GM19467 (cell line): ENCODE measurements at regions not wholly inside any gene's neighbourhood (a gene's known extent, or its start where the extent isn't known, plus 50 kb on each side); places are given as distances from the start of the nearest gene placed in this dataset.

Experiments used
- ATAC-seq: cut with Tn5 transposase; IDR thresholded peaks from one replicate; pipeline ENCODE4 v1.9.1; 2021; ENCODE audit warnings: mild to moderate bottlenecking, moderate library complexity; ENCODE audit not compliant: unreplicated experiment

DNA sequence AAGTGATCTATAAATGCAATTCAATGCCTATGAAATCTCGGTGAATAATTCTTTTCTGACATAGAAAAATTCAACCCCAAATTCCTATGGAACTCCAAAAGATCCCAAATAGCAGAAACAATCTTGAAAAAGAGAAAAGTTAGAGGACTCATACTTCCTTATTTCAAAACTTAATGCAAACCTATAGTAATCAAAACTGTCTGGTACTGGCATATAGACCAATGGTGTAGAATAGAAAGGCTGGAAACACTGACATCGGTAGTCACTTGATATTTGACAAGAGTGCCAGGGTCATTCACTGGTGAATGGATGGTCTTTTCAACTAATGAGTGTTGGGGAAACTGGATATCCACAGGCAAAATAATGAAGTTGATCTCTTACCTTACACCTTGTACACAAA is 637.1 kb upstream of the PCDH9 start:
- no peak for ATAC-seq

DNA sequence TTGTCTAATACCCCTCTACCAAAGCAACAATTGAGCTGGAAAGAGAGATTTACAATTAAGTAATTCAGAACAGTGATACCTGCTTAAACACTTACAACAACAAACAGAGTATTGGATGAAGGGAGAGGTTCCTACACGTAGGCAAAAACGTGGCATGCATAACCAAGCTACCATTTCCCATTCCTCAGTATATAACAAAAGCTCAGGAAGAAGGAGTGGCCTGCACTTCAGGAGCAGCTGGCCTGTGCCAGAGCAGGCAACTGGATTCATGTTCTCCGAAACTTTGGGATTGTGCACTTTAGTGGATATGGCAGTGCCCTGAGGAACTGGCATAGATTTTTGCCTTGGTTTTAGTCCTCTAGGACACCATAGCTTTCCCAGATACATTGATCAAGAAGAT is 630.2 kb upstream of the PCDH9 start:
- ATAC-seq = no peak

DNA sequence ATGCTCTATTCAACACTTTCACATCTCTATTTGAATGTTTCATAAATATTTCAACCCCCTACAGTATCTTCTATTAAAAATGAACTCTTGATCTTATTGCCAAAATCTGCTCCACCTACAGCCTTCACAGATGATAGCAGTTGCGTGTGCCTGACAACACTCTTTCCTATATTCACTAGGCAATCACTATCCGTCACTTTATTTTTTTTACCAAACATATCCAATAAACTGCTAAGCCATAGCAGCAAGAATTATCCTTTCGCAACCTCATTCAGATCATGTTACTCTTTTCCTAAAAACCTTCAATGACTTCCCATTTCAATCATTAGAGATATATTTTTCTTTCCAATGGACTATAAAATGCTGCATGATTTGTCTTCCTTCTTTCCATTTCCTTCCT is 629.8 kb upstream of the PCDH9 start:
- no peak for ATAC-seq

DNA sequence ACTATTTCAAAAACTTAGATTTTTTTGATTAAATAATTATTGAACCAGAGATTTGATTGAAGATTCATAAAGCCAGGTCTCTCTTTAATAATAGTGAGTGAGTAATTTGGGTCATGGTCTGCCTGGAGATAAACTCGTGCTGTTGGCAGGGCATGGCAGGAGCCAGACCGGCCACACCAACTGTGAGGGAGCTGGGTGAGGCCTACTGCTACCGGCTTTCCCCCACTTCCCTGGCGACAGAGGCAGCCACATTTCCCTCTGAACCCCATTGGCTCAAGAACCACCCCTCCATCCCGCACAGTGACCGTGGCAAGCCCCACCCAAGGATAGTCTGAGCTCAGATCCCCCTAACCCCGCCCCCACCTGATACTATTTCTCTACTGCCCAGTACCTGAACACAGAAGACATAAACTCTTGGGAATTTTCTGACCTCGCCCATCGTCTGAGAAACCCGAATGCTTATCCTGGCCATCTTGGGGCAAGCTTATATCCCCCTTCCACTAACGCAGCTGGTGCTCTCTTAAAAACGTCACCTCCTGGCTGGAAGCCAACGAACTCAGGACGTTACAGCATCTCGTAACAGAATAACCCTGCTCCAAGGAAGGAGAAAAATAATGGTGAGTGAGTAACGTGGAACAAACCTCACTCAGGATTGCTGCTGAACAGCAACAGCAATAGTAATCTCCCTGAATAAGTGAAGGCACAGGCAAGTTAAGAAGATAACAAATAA is 627.6 kb upstream of the PCDH9 start:
- no peak for ATAC-seq

DNA sequence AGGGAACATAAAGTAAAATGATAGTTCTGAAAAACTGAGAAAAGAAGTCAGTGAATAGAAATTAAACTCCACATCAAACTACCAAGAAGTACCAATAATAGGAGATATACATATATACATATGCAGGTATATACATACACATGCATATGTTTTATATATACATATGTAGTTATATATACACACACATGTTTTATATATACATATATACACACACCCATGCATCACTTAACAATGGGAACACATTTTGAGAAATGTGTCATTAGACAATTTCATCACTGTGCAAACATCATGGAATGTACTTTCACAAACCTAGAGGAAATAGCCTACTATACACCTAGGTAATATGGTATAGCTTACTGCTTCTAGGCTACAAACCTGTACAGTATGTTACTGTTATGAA is 626.8 kb upstream of the PCDH9 start:
- no peak for ATAC-seq

DNA sequence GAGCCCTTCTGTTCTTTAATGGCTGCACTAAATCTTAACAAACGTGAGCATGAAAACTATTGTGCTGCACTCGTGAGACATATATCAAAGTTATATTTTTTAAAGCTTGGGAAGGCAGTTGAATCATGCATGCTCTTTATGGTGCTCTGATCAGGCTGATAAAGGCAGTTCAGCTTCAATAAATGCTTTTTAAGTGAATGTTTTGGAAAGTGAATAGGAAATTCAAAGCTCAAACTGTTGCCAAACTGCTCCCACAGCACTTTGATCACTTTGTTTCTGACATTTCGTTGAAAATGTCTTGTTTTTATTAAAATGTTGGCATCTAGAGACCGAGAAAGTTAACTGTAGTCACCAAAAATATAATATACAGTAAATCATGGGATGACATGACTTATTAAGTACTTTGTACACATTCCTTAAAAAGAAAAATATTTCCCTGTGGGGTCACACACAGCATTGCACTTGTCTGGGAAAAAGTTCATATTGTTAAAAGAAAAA is 625.7 kb upstream of the PCDH9 start:
- no peak for ATAC-seq

DNA sequence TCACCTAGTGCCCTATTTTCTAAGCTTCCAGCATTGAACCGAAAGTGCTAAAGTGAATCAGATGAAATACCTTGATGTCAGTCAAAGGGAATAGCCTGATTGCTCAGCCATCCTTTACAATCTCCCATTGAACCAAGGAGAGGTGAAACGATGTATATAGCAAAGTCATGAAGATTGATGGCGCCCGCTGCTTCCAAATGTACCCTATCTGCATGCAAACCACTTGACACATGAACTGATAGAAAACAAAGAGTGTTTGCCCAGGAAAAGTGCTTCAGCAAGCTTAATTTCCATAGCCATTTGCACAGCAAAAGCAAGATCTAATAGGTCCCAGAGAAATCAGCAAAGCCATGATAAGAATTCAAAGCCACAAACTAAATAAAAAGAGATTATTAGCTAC is 624.9 kb upstream of the PCDH9 start:
- no peak for ATAC-seq

DNA sequence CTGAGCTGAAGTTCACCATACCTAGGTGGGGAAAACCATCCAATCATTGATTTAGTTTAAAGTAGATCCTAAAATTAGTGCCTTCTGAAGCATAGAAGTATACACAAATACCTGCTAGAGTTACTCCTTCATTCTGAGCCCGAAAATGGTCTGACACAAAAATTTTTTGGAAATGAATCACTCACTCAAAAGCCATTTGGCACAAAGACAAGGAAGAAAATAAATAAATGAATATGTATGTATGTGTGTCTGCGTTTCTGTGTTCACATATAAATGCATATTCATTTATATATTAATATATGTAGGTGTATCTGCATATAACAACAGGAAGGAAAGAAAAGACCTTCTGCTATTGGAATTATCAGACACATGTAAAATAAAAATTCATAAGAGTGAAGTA is 614.4 kb upstream of the PCDH9 start:
- no peak for ATAC-seq

DNA sequence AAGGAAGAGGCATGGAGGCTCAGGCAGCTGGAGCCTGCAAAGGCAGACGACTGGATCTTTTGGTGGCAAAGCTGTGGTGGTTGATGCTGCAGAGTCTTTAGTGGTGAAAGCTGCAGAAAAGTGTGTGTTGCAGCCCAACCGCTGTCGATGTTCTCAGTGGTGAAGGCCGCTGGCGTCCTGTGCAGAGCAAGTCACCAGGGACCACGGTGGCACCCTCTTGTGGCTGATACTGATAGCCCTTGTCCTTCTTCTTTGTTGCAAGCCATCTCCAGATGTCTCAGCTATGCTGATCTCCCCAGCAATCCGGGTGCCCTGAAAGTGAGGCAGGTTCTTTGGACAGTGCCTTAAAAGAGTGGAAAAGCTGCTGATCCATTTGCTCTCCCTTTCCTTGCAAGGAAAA is 610.9 kb upstream of the PCDH9 start:
- no peak for ATAC-seq

DNA sequence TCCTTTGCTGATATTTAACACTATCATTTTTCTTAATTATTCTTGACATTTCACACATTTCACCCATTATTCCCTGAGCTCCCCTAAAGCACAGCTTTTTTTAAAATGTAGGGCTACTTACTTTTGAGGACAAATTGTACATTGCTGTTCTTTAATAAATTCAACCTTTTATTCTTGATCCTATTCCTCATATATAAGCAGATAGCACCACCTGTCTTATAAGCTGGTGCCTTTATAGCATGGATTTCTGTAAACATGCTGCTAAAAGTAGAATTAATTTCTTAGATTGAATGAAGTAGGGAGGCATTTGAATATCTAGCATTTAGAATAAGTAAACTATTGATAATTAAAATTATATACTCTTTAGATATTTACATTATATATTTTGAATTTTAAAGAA is 603.4 kb upstream of the PCDH9 start:
- ATAC-seq = no peak

DNA sequence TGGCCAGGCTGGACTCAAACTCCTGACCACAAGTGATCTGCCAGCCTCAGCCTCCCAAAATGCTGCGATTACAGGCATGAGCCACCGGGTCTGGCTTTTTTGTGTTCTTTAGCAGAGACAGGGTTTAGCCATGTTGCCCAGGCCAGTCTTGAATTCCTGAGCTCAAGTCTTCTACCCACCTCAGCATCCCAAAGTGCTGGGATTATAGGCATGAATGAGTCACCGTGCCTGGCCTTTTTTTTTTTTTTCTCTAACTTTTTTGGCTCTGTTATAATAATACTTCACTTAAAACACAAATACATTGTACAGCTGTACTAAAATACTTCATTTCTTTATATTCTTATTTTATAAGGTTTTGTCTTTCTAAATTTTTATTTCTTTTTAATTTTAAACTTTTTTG is 599.5 kb upstream of the PCDH9 start:
- no peak for ATAC-seq

DNA sequence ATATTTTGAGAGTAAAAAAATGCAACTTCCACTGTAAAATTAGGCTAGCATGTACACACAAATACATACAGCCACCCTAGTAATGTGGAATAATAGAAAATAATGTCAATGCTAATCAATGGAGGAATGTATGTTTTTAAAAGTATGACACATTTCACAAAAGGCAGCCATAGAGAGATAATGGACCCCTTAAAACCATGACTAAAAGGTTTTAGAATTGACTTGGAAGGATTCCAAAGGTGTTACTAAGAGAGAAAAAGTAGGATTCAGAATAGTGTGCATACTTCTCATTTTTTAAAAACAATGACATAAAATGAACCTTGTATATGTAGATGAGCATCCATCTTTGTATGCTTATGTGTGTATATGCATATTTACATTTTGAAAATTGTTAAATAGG is 597.9 kb upstream of the PCDH9 start:
- no peak for ATAC-seq

DNA sequence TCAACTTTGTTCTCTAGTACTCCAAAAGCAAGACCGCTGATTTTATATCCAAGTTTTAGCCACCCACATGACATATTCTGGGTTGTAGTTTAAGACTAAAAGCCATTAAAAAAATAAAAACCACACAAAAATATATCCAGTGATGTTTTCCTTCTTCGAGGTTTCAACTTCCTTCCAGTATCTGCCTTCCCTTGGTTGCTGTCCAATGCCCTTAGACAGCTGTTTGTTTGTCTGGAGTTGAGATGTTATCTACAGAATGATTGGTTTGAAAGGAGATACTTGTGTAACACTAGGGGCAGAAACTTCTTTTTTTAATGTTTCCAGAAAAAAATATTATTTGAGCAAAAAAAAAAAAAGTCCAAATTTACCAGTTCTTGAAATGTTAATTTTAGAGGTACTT is 591.5 kb upstream of the PCDH9 start:
- no peak for ATAC-seq

DNA sequence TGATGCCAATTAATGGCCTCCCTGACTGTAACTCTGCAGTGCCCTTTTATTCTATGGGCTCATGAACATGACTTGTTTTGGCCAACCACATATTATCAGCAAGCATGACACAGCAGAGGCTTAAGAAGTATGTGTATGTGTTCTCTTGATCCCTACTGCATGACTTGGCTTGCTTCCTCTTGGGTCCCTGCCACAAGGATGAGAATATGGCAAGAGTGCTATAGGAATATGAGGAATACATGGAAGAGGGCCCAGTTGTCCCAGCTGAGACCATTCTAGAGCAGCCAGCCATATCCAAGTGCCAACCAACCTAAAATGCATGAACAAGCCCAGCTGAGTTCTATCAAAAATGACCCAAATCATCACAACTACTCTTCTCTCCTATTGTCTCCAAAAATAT is 576.7 kb upstream of the PCDH9 start:
- no peak for ATAC-seq

DNA sequence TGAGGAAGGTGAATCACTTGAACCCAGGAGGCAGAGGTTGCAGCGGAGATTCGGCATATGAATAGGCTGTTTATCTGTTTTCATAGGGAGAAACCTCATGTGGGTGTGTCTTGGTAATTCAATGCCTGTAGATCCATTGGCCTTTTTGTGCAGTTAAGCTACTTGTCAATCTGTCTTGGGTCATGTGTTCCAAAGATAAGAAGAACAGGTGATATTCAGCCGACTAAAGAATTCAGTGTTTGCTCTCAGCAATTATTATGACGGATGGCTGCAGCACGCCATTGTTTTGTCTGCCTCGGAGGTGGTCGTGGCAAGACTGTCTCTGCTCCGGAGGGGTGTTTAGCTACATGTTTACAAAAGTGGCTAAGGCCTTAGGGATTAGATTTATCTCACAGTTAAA is 573.0 kb upstream of the PCDH9 start:
- ATAC-seq = no peak

DNA sequence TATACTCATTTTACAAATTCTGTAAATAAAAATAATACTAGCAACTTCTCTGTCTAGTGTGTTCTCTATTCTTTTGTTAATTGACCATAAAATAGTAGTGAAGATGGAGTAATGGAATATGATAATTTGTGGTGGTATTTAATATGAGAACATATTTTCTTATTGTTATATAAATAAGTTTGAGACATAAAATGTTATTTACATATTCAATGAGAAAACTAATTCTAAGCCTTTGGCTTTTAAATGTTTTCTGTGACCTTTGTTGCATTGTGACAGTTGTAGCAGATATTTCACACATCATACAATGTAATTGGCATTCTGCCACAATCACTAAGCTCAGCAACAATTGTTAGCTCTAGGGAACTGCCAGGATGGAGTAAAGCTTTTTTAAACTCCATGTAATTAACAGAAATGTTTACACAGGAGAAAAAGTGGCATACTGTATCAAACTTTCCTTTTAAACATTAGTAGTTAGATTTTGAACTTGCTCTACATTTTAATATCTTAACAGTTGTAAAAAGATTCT is 562.1 kb upstream of the PCDH9 start:
- no peak for ATAC-seq

DNA sequence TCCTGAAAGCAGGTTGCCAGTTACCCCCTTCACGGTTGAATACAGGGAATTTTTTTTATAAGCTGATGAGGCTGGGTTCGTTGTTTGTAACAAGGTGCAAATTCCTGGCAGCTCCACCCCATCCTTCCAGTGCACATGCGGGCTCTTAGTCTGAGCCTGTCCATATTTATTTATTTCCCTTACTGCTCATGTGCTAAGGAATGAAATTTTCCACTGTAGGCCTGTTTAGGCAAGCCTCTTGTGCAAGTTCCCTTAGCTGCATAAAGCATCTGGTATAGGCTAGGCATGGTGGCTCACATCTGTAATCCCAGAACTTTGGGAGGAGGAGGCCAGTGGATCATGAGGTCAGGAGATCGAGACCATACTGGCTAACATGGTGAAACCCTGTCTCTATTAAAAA is 560.9 kb upstream of the PCDH9 start:
- ATAC-seq = no peak

DNA sequence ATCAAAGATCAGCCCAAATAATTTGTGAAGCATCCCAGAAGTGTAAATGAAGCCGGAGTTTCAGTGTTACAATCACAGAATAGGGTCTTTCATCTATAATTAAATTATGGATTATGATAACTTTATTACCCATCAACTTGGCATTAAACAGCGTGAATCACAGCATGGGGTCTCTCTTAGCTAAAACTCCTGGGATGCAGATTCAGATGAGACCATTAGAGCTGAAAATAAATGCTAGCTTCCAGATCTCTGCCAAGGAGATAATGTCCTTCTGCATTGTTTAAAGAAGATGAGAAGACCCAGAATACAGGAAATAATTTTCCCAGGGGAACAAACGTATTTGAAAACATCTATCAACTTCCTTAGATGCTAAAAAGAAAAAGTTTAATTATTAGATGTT is 546.0 kb upstream of the PCDH9 start:
- no peak for ATAC-seq

DNA sequence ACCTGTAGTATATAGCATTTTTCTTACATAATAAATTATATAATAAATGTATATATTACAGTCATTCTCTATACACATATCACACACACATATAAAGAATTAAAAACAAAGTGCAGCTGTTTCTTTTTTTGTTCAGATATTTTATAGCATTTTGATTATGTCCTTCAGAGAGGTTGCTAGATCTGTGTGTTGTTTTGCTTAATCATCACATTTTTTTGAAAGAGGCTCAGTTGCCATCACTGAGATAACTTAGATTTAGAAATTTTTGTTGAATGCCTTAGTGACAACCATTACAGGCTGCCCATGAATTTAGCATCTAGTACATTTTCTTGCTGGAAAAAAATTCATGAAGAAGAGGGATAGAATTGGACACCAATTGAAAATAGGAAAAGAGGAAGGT is 545.2 kb upstream of the PCDH9 start:
- no peak for ATAC-seq

DNA sequence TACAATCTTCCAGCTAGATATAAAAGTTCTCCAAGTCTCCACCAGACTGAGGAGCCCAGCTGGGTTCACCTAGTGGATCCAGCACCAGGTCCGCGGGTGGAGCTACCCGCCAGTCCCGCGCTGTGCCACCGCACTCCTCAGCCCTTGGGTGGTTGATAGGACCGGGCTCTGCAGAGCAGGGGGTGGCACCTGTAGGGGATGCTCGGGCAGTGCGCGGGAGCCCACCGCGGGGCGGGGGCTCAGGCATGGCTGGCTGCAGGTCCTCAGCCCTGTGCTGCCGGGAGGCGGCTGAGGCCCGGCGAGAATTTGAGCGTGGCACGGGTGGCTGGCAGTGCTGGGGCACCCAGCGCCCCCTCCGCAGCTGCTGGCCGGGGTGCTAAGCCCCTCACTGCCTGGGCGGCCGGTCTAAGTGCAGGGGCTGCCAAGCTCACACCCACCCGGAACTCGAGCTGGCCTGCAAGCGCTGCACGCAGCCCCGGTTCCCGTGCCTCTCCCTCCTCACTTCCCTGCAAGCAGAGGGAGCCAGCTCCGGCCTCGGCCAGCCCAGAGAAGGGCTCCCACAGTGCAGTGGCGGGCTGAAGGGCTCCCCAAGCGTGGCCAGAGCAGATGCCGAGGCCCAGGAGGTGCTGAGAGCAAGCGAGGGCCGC is 542.8 kb upstream of the PCDH9 start:
- ATAC-seq = no peak

DNA sequence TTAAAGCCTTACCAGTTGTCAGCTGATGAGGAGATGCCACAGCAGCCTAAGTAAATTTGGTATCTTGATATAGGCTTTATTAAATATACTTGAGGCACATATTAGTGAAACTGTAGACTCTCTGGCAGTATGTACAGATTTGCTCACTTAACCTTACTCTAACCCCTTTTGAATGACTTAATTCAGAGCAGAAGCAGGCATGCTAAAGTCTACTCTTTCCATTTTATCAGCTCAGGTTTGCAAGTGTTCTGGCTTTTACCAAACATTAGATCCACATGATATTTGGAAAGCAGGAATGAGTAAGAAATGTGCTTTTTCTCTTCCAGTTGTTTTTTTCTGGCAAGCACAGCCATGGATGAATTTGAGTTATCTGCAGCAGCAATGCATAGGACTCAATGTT is 541.0 kb upstream of the PCDH9 start:
- no peak for ATAC-seq

DNA sequence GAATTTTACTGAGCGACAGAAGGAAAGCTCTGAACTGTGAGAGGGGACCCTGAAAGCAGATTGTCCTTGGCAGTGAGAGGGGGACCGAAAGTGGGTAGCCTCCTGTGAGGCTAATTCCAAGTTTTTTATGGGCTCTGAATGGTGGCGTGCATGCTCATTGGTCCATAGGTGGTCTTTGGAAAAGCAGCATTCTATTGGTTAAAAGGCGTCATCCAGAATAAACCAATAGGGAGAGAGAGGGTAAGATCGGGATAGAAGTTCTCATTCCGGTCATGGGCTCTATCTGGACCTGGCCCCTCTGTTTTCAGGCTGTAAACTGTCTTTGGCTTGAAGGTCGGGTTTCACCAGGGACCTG is 539.8 kb upstream of the PCDH9 start:
- ATAC-seq = no peak
